ENCODE measurements at regions not wholly inside any gene's neighbourhood (a gene's known extent, or its start where the extent isn't known, plus 50 kb on each side); places are given as distances from the start of the nearest gene placed in this dataset.

- Histone ChIP-seq H3K9me3 (ENCODE audit: control insufficient read depth, insufficient read depth, low read length) (0 out of 2 replicates have a peak, but pooled peaks cover 2% of the 10 kb centered on the region), H3K18ac (ENCODE audit: low read depth, low read length) (no peak overlapping the region), H3K23ac (ENCODE audit: low read depth, low read length) (no peak overlapping the region), H3K4me2 (ENCODE audit: low read depth, low read length) (no peak overlapping the region), H2AK9ac (replicated peaks; ENCODE audit: low read depth, low read length, poor library complexity) (no peak overlapping the region), H2AFZ (replicated peaks; ENCODE audit: low read length, poor library complexity) (no peak overlapping the region), H3K79me1 (ENCODE audit: low read depth in 1 of 2, low read length in 2 of 2) (no peaks in the 10 kb centered on the region), H3K4me1 (ENCODE audit: control insufficient read depth, insufficient read depth, low read length) (no peaks in the 10 kb centered on the region), H3K27me3 (ENCODE audit: control insufficient read depth, insufficient read depth, low read length) (no peaks in the 10 kb centered on the region), H3K56ac (ENCODE audit: extremely low read depth, insufficient read depth, low read length) (no peak overlapping the region), H4K8ac (ENCODE audit: low read depth in 2 of 2, low read length in 2 of 2) (no peak overlapping the region), H3K9ac (ENCODE audit: low read depth, low read length) (no peak overlapping the region), H3K4ac (ENCODE audit: low read depth, low read length) (no peak overlapping the region), H3K36me3 (ENCODE audit: control insufficient read depth, insufficient read depth, low read length) (no peaks in the 10 kb centered on the region), H3K27ac (ENCODE audit: insufficient read depth, low read length) (no peak overlapping the region), H2BK5ac (ENCODE audit: low read depth, low read length, poor library complexity, severe bottlenecking) (no peak overlapping the region), H2BK20ac (ENCODE audit: low read depth, low read length) (no peak overlapping the region), H2AK5ac (ENCODE audit: low read depth, low read length) (no peak overlapping the region), H4K5ac (ENCODE audit: low read depth, low read length) (no peak overlapping the region), H3K9me1 (ENCODE audit: insufficient read depth, low read length) (no peaks in the 10 kb centered on the region), H4K91ac (ENCODE audit: insufficient read depth, low read depth, low read length) (no peak overlapping the region), H4K20me1 (ENCODE audit: insufficient read depth, low read length) (no peaks in the 10 kb centered on the region), H3K14ac (replicated peaks; ENCODE audit: low read depth, low read length) (no peak overlapping the region), H2BK120ac (ENCODE audit: low read depth, low read length) (no peak overlapping the region), H2BK15ac (ENCODE audit: low read depth, low read length) (no peak overlapping the region), H3K4me3 (ENCODE audit: insufficient read depth, low read depth, low read length) (no peak overlapping the region)
- BruUV-seq (replicated peaks), result no TSS peak
- intact Hi-C loops (cut with micrococcal nuclease), result no loop called here
- DNase-seq (no peak), ATAC-seq (ENCODE audit: low read depth) (no peak)
- no peak for TF ChIP-seq RCOR1 (IDR thresholded peaks at IDR 0.05; ENCODE audit: insufficient replicate concordance, low read length)
- TF ChIP-seq CEBPB (IDR thresholded peaks at IDR 0.05; ENCODE audit: low read depth, low read length), result no peak
- TF ChIP-seq MXI1 (IDR thresholded peaks at IDR 0.05; ENCODE audit: borderline replicate concordance, low read depth, low read length), result no peak
- no peak for TF ChIP-seq CHD1 (IDR thresholded peaks at IDR 0.05; ENCODE audit: low read depth, low read length)
- no peak for TF ChIP-seq MAFK (IDR thresholded peaks at IDR 0.05; ENCODE audit: low read depth, low read length)
- TF ChIP-seq FOS (IDR thresholded peaks at IDR 0.05; ENCODE audit: low read depth, low read length), result no peak
- no peak for TF ChIP-seq USF2 (IDR thresholded peaks at IDR 0.05; ENCODE audit: low read depth, low read length)
- TF ChIP-seq ELK1 (IDR thresholded peaks at IDR 0.05; ENCODE audit: borderline replicate concordance, low read depth, low read length), result no peak
- TF ChIP-seq NFE2L2 (IDR thresholded peaks at IDR 0.05; ENCODE audit: low read depth, low read length), result no peak
- no peak for TF ChIP-seq POLR2A (IDR thresholded peaks at IDR 0.05; ENCODE audit: low read depth, low read length)
- TF ChIP-seq SMC3 (IDR thresholded peaks at IDR 0.05; ENCODE audit: low read depth, low read length), result no peak
- TF ChIP-seq BHLHE40 (IDR thresholded peaks at IDR 0.05; ENCODE audit: low read depth, low read length), result no peak
- TF ChIP-seq MAZ (IDR thresholded peaks at IDR 0.05; ENCODE audit: borderline replicate concordance, low read depth, low read length), result no peak
- TF ChIP-seq RFX5 (IDR thresholded peaks at IDR 0.05; ENCODE audit: low read depth, low read length), result no peak
- TF ChIP-seq, protein P1, sequence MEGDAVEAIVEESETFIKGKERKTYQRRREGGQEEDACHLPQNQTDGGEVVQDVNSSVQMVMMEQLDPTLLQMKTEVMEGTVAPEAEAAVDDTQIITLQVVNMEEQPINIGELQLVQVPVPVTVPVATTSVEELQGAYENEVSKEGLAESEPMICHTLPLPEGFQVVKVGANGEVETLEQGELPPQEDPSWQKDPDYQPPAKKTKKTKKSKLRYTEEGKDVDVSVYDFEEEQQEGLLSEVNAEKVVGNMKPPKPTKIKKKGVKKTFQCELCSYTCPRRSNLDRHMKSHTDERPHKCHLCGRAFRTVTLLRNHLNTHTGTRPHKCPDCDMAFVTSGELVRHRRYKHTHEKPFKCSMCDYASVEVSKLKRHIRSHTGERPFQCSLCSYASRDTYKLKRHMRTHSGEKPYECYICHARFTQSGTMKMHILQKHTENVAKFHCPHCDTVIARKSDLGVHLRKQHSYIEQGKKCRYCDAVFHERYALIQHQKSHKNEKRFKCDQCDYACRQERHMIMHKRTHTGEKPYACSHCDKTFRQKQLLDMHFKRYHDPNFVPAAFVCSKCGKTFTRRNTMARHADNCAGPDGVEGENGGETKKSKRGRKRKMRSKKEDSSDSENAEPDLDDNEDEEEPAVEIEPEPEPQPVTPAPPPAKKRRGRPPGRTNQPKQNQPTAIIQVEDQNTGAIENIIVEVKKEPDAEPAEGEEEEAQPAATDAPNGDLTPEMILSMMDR (conservative IDR thresholded peaks at IDR 0.05; ENCODE audit: low read depth, low read length), result no peak
- TF ChIP-seq RAD21 (IDR thresholded peaks at IDR 0.05; ENCODE audit: low read length), result no peak
- dilution Hi-C loops (cut with HindIII; ENCODE audit: low sequenced_read_pairs, unreplicated experiment), result no loop called here
- ChIA-PET POLR2A (ENCODE audit: unreplicated experiment) (no interaction called here), CTCF (no interaction called here)
- WGBS, 2 experiments (ENCODE audit: extremely low coverage in 2 of 2, insufficient read length in 1 of 2), result no CpG with 5 or more reads among the region's 2 CpGs
- in situ Hi-C loops (cut with MboI; ENCODE audit: low sequenced_read_pairs), result no loop called here
Observed at GRCh38 chr18:60883587-60883986, 449.6 kb upstream of the CDH20 start.

Measured in IMR-90 (cell line).